ENCODE measurements at regions not wholly inside any gene's neighbourhood (a gene's known extent, or its start where the extent isn't known, plus 50 kb on each side); places are given as distances from the start of the nearest gene placed in this dataset.

GRCh38 chr5:28208356-28208755 lies 1170.0 kb upstream of the CDH9 start:
- no peak for DNase-seq (ENCODE audit: low read depth)
- H3K4me3 ChIP-seq (ENCODE audit: low read length): no peak overlapping the region
- TF ChIP-seq, protein P1, sequence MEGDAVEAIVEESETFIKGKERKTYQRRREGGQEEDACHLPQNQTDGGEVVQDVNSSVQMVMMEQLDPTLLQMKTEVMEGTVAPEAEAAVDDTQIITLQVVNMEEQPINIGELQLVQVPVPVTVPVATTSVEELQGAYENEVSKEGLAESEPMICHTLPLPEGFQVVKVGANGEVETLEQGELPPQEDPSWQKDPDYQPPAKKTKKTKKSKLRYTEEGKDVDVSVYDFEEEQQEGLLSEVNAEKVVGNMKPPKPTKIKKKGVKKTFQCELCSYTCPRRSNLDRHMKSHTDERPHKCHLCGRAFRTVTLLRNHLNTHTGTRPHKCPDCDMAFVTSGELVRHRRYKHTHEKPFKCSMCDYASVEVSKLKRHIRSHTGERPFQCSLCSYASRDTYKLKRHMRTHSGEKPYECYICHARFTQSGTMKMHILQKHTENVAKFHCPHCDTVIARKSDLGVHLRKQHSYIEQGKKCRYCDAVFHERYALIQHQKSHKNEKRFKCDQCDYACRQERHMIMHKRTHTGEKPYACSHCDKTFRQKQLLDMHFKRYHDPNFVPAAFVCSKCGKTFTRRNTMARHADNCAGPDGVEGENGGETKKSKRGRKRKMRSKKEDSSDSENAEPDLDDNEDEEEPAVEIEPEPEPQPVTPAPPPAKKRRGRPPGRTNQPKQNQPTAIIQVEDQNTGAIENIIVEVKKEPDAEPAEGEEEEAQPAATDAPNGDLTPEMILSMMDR (IDR thresholded peaks at IDR 0.05; ENCODE audit: insufficient read depth, low read depth, low read length, missing control alignments): no peak

- peak; percentile 2 for DNase-seq (ENCODE audit: low read depth)
- H3K4me3 ChIP-seq (ENCODE audit: low read length): no peak overlapping the region
- TF ChIP-seq, protein P1 (IDR thresholded peaks at IDR 0.05; ENCODE audit: insufficient read depth, low read depth, low read length, missing control alignments): no peak
Observed at GRCh38 chr5:28190011-28190410, 1151.6 kb upstream of the CDH9 start.

GRCh38 chr5:28174691-28175090 lies 1136.3 kb upstream of the CDH9 start:
- DNase-seq (ENCODE audit: low read depth): no peak
- TF ChIP-seq, protein P1 (IDR thresholded peaks at IDR 0.05; ENCODE audit: insufficient read depth, low read depth, low read length, missing control alignments): no peak
- H3K4me3 ChIP-seq (ENCODE audit: low read length): no peak overlapping the region

GRCh38 chr5:28165096-28165495 lies 1126.7 kb upstream of the CDH9 start:
- DNase-seq (ENCODE audit: low read depth): peak; percentile 28
- TF ChIP-seq, protein P1 (IDR thresholded peaks at IDR 0.05; ENCODE audit: insufficient read depth, low read depth, low read length, missing control alignments): no peak
- no peak overlapping the region for H3K4me3 ChIP-seq (ENCODE audit: low read length)

DNA sequence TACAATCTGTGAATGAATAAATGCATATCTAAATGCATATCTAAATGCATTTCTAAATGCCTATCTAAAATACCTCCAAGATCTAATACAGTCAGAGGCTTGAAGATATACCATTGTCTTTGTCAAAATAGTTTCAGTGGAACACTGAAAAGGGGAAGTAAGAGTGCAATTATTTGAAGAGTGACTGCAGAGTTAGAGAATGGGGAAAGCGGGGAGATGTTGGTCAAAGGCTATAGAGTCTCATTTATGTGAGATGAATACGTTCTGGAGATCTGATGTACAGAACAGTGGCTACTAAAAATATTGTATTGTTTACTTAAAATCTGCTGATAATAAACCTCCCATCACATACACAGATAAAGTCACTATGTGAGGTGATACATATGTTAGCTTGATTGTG lies 1126.2 kb upstream of the CDH9 start:
- DNase-seq (ENCODE audit: low read depth): no peak

DNA sequence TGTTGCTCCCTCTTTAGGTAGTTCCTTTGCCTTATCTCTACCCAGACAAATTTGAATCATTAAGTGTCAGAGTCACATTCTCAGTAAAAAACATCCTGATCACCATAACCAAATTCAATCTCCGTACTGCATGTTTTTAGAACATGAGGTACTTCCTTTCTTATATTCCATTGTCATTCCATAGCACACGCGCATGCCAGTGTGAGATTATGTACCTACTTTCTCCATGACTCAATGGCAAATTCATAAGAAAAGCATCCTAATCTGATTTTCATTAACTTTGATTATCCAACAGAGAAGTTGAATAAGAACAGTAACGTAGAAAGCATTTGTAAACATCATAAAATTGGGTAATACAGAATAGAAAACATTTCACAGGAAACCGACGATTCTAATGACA lies 1118.6 kb upstream of the CDH9 start:
- no peak overlapping the region for H3K4me3 ChIP-seq (ENCODE audit: low read length)
- DNase-seq (ENCODE audit: low read depth): no peak
- TF ChIP-seq, protein P1 (IDR thresholded peaks at IDR 0.05; ENCODE audit: insufficient read depth, low read depth, low read length, missing control alignments): no peak

More for the DNA sequence above, 1126.2 kb upstream of the CDH9 start:
- TF ChIP-seq, protein P1 (IDR thresholded peaks at IDR 0.05; ENCODE audit: insufficient read depth, low read depth, low read length, missing control alignments): no peak
- H3K4me3 ChIP-seq (ENCODE audit: low read length): no peak overlapping the region

- no peak for DNase-seq (ENCODE audit: low read depth)
- TF ChIP-seq, protein P1 (IDR thresholded peaks at IDR 0.05; ENCODE audit: insufficient read depth, low read depth, low read length, missing control alignments): no peak
- no peak overlapping the region for H3K4me3 ChIP-seq (ENCODE audit: low read length)
Observed at GRCh38 chr5:28143519-28143918, 1105.1 kb upstream of the CDH9 start.

Data from epithelial cell of esophagus (primary cell).